ENCODE measurements at regions not wholly inside any gene's neighbourhood (a gene's known extent, or its start where the extent isn't known, plus 50 kb on each side); places are given as distances from the start of the nearest gene placed in this dataset.
"Not testable (repeated sequence)": the region's sequence is repeated elsewhere in the genome, so short reads cannot be mapped to it uniquely, and the experiment has no call there.

DNA sequence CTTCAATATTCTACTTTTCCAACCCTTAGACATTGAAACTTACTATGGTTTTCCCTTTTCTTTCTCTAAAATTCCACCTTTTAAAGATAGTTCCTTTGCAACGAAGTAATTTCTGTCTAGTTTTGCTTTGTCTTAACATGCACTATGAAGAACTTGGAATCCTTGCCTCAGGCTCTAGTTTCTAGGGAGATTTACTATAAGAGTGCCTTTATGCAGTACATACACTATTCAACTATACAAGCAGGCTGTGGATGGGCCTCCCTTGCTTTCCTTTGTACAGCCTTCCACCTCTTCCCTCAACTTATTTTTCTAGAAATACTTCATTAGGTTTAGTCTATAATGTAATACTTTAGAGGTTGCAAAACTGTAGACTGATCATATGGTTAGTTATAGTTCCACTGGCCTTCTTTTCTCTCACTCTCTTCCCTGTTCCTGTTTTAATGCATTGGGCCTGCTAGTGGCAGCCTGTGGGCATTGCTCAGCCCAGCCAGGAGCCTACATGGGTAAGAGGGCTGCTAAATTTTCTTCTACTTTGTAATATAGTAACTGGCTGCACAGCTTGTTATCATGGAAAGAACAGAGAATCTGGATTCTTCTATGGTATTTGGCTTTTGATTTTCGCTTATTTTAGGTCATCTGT, 100.2 kb downstream of the C11orf87 start:
- no peak for ATAC-seq (ENCODE audit: low read depth)

DNA sequence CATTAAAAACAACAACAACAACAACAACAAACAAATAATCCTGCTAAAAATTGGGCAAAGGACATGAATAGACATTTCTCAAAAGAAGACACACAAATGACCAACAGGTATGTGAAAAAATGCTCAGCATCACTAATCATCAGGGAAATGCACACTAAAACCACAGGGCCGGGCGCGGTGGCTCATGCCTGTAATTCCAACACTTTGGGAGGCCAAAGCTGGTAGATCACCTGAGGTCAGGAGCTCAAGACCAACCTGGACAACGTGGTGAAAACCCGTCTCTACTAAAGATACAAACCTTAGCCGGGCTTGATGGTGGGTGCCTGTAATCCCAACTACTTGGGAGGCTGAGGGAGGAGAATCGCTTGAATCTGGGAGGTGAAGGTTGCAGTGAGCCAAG, 103.6 kb downstream of the C11orf87 start:
- H3K9me3 Mint-ChIP-seq; DNase-seq (ENCODE audit: low spot score in 2 of 2); H3K4me1 Mint-ChIP-seq; H3K36me3 Mint-ChIP-seq; H3K4me3 Mint-ChIP-seq; H3K27ac Mint-ChIP-seq; H3K27me3 Mint-ChIP-seq; ATAC-seq (ENCODE audit: low read depth): not testable (repeated sequence)

More for the DNA sequence above, 100.2 kb downstream of the C11orf87 start:
- Mint-ChIP-seq H3K4me1 (no peaks in the 10 kb centered on the region), H3K27me3 (no peaks in the 10 kb centered on the region), H3K27ac (no peak overlapping the region), H3K36me3 (no peaks in the 10 kb centered on the region), H3K9me3 (peaks cover 1% of the 10 kb centered on the region), H3K4me3 (no peak overlapping the region)
- no peak for DNase-seq (ENCODE audit: low spot score in 2 of 2)

GRCh38 chr11:109526061-109526460, 104.1 kb downstream of the C11orf87 start:
- Mint-ChIP-seq H3K36me3 (no peaks in the 10 kb centered on the region), H3K9me3 (peaks cover 1% of the 10 kb centered on the region), H3K27ac (no peak overlapping the region), H3K4me3 (no peak overlapping the region), H3K27me3 (no peaks in the 10 kb centered on the region), H3K4me1 (no peaks in the 10 kb centered on the region)
- no peak for ATAC-seq (ENCODE audit: low read depth)
- DNase-seq (ENCODE audit: low spot score in 2 of 2), result no peak

GRCh38 chr11:109526931-109527330, 104.9 kb downstream of the C11orf87 start:
- Mint-ChIP-seq H3K27ac (no peak overlapping the region), H3K4me1 (no peaks in the 10 kb centered on the region), H3K9me3 (peaks cover 1% of the 10 kb centered on the region), H3K4me3 (no peak overlapping the region), H3K36me3 (no peaks in the 10 kb centered on the region), H3K27me3 (no peaks in the 10 kb centered on the region)
- no peak for DNase-seq (ENCODE audit: low spot score in 2 of 2)
- ATAC-seq (ENCODE audit: low read depth), result no peak

- Mint-ChIP-seq H3K36me3 (no peaks in the 10 kb centered on the region), H3K27me3 (no peaks in the 10 kb centered on the region), H3K4me3 (no peak overlapping the region), H3K4me1 (no peaks in the 10 kb centered on the region), H3K27ac (no peak overlapping the region), H3K9me3 (peaks cover 1% of the 10 kb centered on the region)
- no peak for DNase-seq (ENCODE audit: low spot score in 2 of 2)
- ATAC-seq (ENCODE audit: low read depth), result no peak
Measured at GRCh38 chr11:109527496-109527895, 105.5 kb downstream of the C11orf87 start.

DNA sequence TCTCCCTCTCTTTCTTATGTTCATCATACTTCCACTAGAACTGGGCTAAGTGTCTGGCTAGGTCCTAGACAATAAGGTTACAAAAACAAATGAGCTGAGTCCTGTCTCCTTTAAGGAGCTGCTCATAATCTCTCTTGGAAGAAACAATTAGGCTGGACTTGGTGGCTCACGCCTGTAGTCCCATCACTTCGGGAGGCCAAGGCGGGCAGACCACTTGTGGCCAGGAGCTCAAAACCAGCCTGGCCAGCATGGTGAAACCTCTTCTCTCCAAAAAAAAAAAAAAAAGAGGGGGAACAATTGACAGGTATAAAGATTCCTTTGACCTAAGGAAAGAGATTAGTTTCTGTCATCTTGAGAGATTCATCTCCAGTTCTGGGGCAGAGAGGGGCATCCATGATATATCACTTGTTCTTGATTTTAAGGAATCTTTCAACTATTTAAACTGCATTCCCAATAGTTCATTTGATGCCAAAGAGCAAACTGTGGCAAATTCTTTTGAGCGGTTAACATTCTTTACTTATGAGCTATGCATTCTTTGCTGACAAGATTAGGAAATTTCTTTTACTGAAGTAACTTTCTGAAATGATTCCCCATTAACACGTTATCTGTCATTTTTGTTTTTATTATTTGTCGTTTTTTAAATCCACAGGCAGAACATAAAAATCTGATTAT, 125.5 kb downstream of the C11orf87 start:
- no peak overlapping the region for H3K27ac Mint-ChIP-seq
- ATAC-seq (ENCODE audit: low read depth), result no peak
- no peaks in the 10 kb centered on the region for H3K36me3 Mint-ChIP-seq
- H3K9me3 Mint-ChIP-seq, result peaks cover 5% of the 10 kb centered on the region
- no peaks in the 10 kb centered on the region for H3K4me1 Mint-ChIP-seq
- no peaks in the 10 kb centered on the region for H3K27me3 Mint-ChIP-seq
- H3K4me3 Mint-ChIP-seq, result no peak overlapping the region
- no peak for DNase-seq (ENCODE audit: low spot score in 2 of 2)

DNA sequence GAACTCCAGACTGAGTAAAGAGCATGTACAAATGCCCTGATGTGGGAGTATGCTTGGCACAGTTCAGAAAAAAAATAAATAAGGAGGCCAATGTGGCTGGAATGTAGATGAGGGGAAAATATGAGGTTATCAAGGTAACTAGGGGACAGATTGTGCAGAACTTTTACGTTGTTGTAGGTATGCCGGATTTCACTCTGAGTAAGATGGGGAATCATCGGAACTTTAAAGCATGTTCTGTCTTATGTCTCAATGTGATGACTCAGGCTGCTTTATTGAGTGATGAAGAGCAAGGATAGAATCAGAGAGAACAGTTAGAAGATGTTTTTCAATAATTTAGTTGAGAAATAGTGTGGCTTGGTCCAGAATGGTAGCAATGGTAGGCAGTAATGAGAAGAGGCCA, 130.4 kb downstream of the C11orf87 start:
- Mint-ChIP-seq H3K27ac (no peak overlapping the region), H3K9me3 (no peaks in the 10 kb centered on the region), H3K4me3 (no peak overlapping the region), H3K36me3 (no peaks in the 10 kb centered on the region), H3K27me3 (no peaks in the 10 kb centered on the region), H3K4me1 (no peaks in the 10 kb centered on the region)
- DNase-seq (ENCODE audit: low spot score in 2 of 2) (no peak), ATAC-seq (ENCODE audit: low read depth) (no peak)

DNA sequence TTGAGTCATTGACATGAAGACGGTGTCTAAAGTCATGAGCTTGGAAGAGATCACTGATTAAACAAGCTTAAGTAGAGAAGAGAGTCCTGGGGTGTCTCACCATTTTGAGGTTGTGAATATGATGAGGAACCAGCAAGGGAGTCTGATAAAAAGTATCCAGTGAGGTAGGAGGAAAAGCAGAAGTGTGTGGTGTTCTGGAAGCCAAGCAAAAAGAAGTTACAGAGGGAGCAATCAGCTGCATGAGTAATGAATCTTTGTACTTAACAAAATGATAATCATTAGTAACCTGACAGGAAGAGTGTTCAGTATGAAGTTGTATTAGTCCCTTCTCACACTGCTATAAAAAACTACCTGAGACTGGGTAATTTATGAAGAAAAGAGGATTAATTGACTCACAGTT, 131.3 kb downstream of the C11orf87 start:
- ATAC-seq (ENCODE audit: low read depth) (no peak), DNase-seq (ENCODE audit: low spot score in 2 of 2) (no peak)
- H3K36me3 Mint-ChIP-seq, result no peaks in the 10 kb centered on the region
- no peak overlapping the region for H3K27ac Mint-ChIP-seq
- no peak overlapping the region for H3K4me3 Mint-ChIP-seq
- no peaks in the 10 kb centered on the region for H3K4me1 Mint-ChIP-seq
- H3K9me3 Mint-ChIP-seq, result no peaks in the 10 kb centered on the region
- H3K27me3 Mint-ChIP-seq, result no peaks in the 10 kb centered on the region

DNA sequence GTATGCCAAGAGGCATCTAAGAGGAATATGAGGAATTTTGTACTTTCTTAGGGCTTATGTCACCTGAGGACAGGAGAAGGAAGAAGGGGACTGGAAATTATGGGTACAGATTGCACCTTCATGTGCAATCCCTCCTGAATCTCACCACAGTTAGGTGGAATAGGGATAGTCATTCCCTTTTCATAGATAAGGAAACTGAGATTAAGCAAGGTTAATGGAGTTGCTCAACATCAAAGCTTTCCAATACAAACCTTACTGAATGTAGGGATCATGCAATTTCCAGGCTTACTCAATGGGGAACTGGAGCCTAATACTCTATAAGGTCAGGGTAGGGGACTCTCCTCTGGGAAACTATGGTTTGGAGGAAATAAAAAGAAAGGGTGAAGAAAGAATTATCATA, 133.0 kb downstream of the C11orf87 start:
- no peaks in the 10 kb centered on the region for H3K36me3 Mint-ChIP-seq
- no peak for ATAC-seq (ENCODE audit: low read depth)
- no peaks in the 10 kb centered on the region for H3K4me1 Mint-ChIP-seq
- peaks cover under 1% of the 10 kb centered on the region for H3K9me3 Mint-ChIP-seq
- no peaks in the 10 kb centered on the region for H3K27me3 Mint-ChIP-seq
- no peak overlapping the region for H3K27ac Mint-ChIP-seq
- H3K4me3 Mint-ChIP-seq, result no peak overlapping the region
- no peak for DNase-seq (ENCODE audit: low spot score in 2 of 2)

GRCh38 chr11:109564241-109564640, 142.3 kb downstream of the C11orf87 start:
- H3K4me1 Mint-ChIP-seq, result no peaks in the 10 kb centered on the region
- H3K36me3 Mint-ChIP-seq, result no peaks in the 10 kb centered on the region
- ATAC-seq (ENCODE audit: low read depth) (no peak), DNase-seq (ENCODE audit: low spot score in 2 of 2) (no peak)
- peaks cover 3% of the 10 kb centered on the region for H3K9me3 Mint-ChIP-seq
- H3K27me3 Mint-ChIP-seq, result no peaks in the 10 kb centered on the region
- H3K27ac Mint-ChIP-seq, result no peak overlapping the region
- H3K4me3 Mint-ChIP-seq, result no peak overlapping the region

GRCh38 chr11:109582470-109582869, 160.5 kb downstream of the C11orf87 start:
- H3K36me3 Mint-ChIP-seq, result no peaks in the 10 kb centered on the region

GRCh38 chr11:109584001-109584972, 162.3 kb downstream of the C11orf87 start:
- Mint-ChIP-seq H3K27ac (no peak overlapping the region), H3K4me1 (no peaks in the 10 kb centered on the region)
- ATAC-seq (ENCODE audit: low read depth), result no peak

More at GRCh38 chr11:109582470-109582869, 160.5 kb downstream of the C11orf87 start:
- no peak overlapping the region for H3K27ac Mint-ChIP-seq
- H3K27me3 Mint-ChIP-seq, result no peaks in the 10 kb centered on the region
- H3K4me3 Mint-ChIP-seq, result no peak overlapping the region
- ATAC-seq (ENCODE audit: low read depth) (no peak), DNase-seq (ENCODE audit: low spot score in 2 of 2) (no peak)
- H3K4me1 Mint-ChIP-seq, result no peaks in the 10 kb centered on the region
- peaks cover 1% of the 10 kb centered on the region for H3K9me3 Mint-ChIP-seq

DNA sequence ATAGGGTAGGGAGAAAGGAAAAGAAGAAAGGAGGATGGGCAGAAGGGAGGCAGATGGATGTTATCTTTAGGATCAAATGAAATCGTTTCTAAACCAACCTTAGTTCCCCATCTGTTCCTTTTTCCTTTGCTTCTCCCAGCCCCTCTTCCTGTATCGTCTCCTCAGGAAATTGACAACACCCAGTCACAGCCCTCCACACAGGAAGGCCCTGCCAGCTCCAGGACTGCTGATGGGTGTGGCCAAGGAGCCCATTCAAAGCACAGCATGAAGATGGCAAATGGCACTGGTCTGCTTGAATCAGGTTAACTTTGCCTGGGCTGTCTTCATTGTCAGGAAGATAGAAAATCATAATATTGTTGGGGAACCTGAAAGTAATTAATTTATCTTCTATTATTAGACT, 164.8 kb downstream of the C11orf87 start:
- H3K4me3 Mint-ChIP-seq, result no peak overlapping the region
- H3K9me3 Mint-ChIP-seq, result peaks cover 4% of the 10 kb centered on the region
- H3K36me3 Mint-ChIP-seq, result no peaks in the 10 kb centered on the region
- no peak overlapping the region for H3K27ac Mint-ChIP-seq
- ATAC-seq (ENCODE audit: low read depth), result no peak
- no peaks in the 10 kb centered on the region for H3K4me1 Mint-ChIP-seq
- no peaks in the 10 kb centered on the region for H3K27me3 Mint-ChIP-seq
- no peak for DNase-seq (ENCODE audit: low spot score in 2 of 2)

More at GRCh38 chr11:109584001-109584972, 162.3 kb downstream of the C11orf87 start:
- Mint-ChIP-seq H3K27me3 (no peaks in the 10 kb centered on the region), H3K36me3 (no peaks in the 10 kb centered on the region), H3K4me3 (no peak overlapping the region), H3K9me3 (peaks cover 1% of the 10 kb centered on the region)
- DNase-seq (ENCODE audit: low spot score in 2 of 2), result no peak

DNA sequence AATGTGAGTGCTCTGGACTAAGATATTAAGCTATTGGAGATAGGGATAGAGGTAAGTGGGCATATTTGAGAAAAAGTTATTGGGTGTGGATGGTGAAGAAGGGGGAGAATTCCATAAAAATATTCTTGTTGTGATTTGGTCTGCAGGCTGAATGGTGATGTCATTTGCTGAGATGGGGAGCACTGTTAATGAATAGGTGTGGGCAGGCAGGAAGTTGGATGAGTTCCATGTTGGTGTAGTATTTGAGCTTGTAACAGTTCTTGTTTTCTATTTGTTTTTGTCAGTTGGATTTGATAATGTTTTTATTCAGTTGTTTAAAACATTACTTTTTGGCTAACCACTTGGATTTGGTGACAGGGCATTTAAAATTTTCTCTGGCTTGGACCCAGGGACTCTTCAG, 168.8 kb downstream of the C11orf87 start:
- H3K27ac Mint-ChIP-seq, result no peak overlapping the region
- no peak overlapping the region for H3K4me3 Mint-ChIP-seq
- H3K27me3 Mint-ChIP-seq, result no peaks in the 10 kb centered on the region
- peaks cover 5% of the 10 kb centered on the region for H3K9me3 Mint-ChIP-seq
- H3K36me3 Mint-ChIP-seq, result no peaks in the 10 kb centered on the region
- no peaks in the 10 kb centered on the region for H3K4me1 Mint-ChIP-seq
- DNase-seq (ENCODE audit: low spot score in 2 of 2), result no peak
- no peak for ATAC-seq (ENCODE audit: low read depth)

Data from memory B cell (primary cell).